ENCODE measurements at regions not wholly inside any gene's neighbourhood (a gene's known extent, or its start where the extent isn't known, plus 50 kb on each side); places are given as distances from the start of the nearest gene placed in this dataset.

- Histone ChIP-seq H3K4me1 (peaks cover 7% of the 10 kb centered on the region), H3K27ac (no peak overlapping the region), H3K4me3 (no peak overlapping the region), H3K9me3 (no peaks in the 10 kb centered on the region), H3K27me3 (no peaks in the 10 kb centered on the region), H3K36me3 (ENCODE audit: low read depth, missing control alignments) (no peaks in the 10 kb centered on the region)
- no peak for TF ChIP-seq POLR2A (IDR thresholded peaks at IDR 0.05)
- no peak for TF ChIP-seq CTCF (IDR thresholded peaks at IDR 0.05)
- intact Hi-C loops (cut with DNase I; ENCODE audit: low total_unique reads), result no loop called here
- no peak for DNase-seq
Observed at GRCh38 chr6:139994998-139995397, 620.5 kb upstream of the CITED2 start.

GRCh38 chr6:139990856-139991465 is 616.5 kb upstream of the CITED2 start:
- Histone ChIP-seq H3K36me3 (ENCODE audit: low read depth, missing control alignments) (no peaks in the 10 kb centered on the region), H3K27ac (peak overlapping the region in 1 of 2 donors; percentile 50), H3K4me3 (no peak overlapping the region), H3K9me3 (no peaks in the 10 kb centered on the region), H3K27me3 (no peaks in the 10 kb centered on the region), H3K4me1 (peaks cover 10% of the 10 kb centered on the region)
- intact Hi-C loops (cut with DNase I; ENCODE audit: low total_unique reads), result no loop called here
- DNase-seq, result no peak
- WGBS, 2 donors, result 50 to 60% methylated on average over 8 of the region's 8 CpGs
- TF ChIP-seq POLR2A (IDR thresholded peaks at IDR 0.05), result no peak
- TF ChIP-seq CTCF (IDR thresholded peaks at IDR 0.05), result no peak

- 57 to 58% methylated on average over 4 of the region's 4 CpGs for WGBS, 2 donors
- no peaks in the 10 kb centered on the region for H3K27me3 ChIP-seq
- peaks cover 10% of the 10 kb centered on the region for H3K4me1 ChIP-seq
- H3K4me3 ChIP-seq, result no peak overlapping the region
- H3K9me3 ChIP-seq, result no peaks in the 10 kb centered on the region
- DNase-seq, result no peak
- intact Hi-C loops (cut with DNase I; ENCODE audit: low total_unique reads), result no loop called here
- peak overlapping the region in 1 of 2 donors; percentile 50 for H3K27ac ChIP-seq
- H3K36me3 ChIP-seq (ENCODE audit: low read depth, missing control alignments), result no peaks in the 10 kb centered on the region
- no peak for TF ChIP-seq POLR2A (IDR thresholded peaks at IDR 0.05)
- TF ChIP-seq CTCF (IDR thresholded peaks at IDR 0.05), result no peak
Observed at GRCh38 chr6:139990026-139990686, 615.7 kb upstream of the CITED2 start.

- intact Hi-C loops (cut with DNase I; ENCODE audit: low total_unique reads), result no loop called here
- Histone ChIP-seq H3K4me1 (peaks cover 10% of the 10 kb centered on the region), H3K4me3 (no peak overlapping the region), H3K36me3 (ENCODE audit: low read depth, missing control alignments) (no peaks in the 10 kb centered on the region), H3K9me3 (no peaks in the 10 kb centered on the region), H3K27me3 (no peaks in the 10 kb centered on the region), H3K27ac (no peak overlapping the region)
- TF ChIP-seq POLR2A (IDR thresholded peaks at IDR 0.05), result no peak
- TF ChIP-seq CTCF (IDR thresholded peaks at IDR 0.05), result no peak
- DNase-seq, result no peak
Observed at GRCh38 chr6:139988685-139989084, 614.2 kb upstream of the CITED2 start.

- H3K27ac ChIP-seq, result no peak overlapping the region
- H3K9me3 ChIP-seq, result no peaks in the 10 kb centered on the region
- DNase-seq, result no peak
- H3K27me3 ChIP-seq, result no peaks in the 10 kb centered on the region
- TF ChIP-seq CTCF (IDR thresholded peaks at IDR 0.05) (no peak), POLR2A (IDR thresholded peaks at IDR 0.05) (no peak)
- no peaks in the 10 kb centered on the region for H3K36me3 ChIP-seq (ENCODE audit: low read depth, missing control alignments)
- peaks cover 10% of the 10 kb centered on the region for H3K4me1 ChIP-seq
- no peak overlapping the region for H3K4me3 ChIP-seq
- intact Hi-C loops (cut with DNase I; ENCODE audit: low total_unique reads), result no loop called here
Observed at GRCh38 chr6:139987091-139987490, 612.6 kb upstream of the CITED2 start.
